NCI-H774 (cell line): ENCODE measurements at regions not wholly inside any gene's neighbourhood (a gene's known extent, or its start where the extent isn't known, plus 50 kb on each side); places are given as distances from the start of the nearest gene placed in this dataset.
A peak's percentile ranks its signal among the peaks of the same experiment; 100 is the strongest.

Source experiments
- DNase-seq: peaks from one replicate; lab custom pipeline; 2025; lab: John Stamatoyannopoulos, UW

- no peak for DNase-seq
These were observed 667.2 kb downstream of the DCDC2C start for GRCh38 chr2:4370422-4371090.

- no peak for DNase-seq
These were observed 677.7 kb downstream of the DCDC2C start for GRCh38 chr2:4381049-4381448.

GRCh38 chr2:4381773-4382172 is 678.4 kb downstream of the DCDC2C start:
- DNase-seq, result no peak

- no peak for DNase-seq
These were observed 687.6 kb downstream of the DCDC2C start for GRCh38 chr2:4391013-4391412.

GRCh38 chr2:4404363-4404762 is 701.0 kb downstream of the DCDC2C start:
- no peak for DNase-seq

GRCh38 chr2:4408321-4408720 is 704.9 kb downstream of the DCDC2C start:
- DNase-seq, result no peak

GRCh38 chr2:4412637-4413187 is 709.3 kb downstream of the DCDC2C start:
- no peak for DNase-seq

- no peak for DNase-seq
These were observed 711.8 kb downstream of the DCDC2C start for GRCh38 chr2:4415171-4415570.

GRCh38 chr2:4415810-4416413 is 712.5 kb downstream of the DCDC2C start:
- DNase-seq, result no peak

- no peak for DNase-seq
These were observed 713.1 kb downstream of the DCDC2C start for GRCh38 chr2:4416431-4416830.

- no peak for DNase-seq
These were observed 714.4 kb downstream of the DCDC2C start for GRCh38 chr2:4417771-4418170.

- no peak for DNase-seq
These were observed 716.7 kb downstream of the DCDC2C start for GRCh38 chr2:4420032-4420431.

GRCh38 chr2:4424153-4424552 is 720.8 kb downstream of the DCDC2C start:
- no peak for DNase-seq

GRCh38 chr2:4427083-4427482 is 723.7 kb downstream of the DCDC2C start:
- peak; percentile 57 for DNase-seq

GRCh38 chr2:4445821-4446220 is 742.4 kb downstream of the DCDC2C start:
- no peak for DNase-seq

- DNase-seq, result no peak
These were observed 751.5 kb downstream of the DCDC2C start for GRCh38 chr2:4454907-4455306.

- DNase-seq, result no peak
These were observed 752.2 kb downstream of the DCDC2C start for GRCh38 chr2:4455486-4456155.

- DNase-seq, result no peak
These were observed 761.4 kb downstream of the DCDC2C start for GRCh38 chr2:4464634-4465266.

GRCh38 chr2:4465671-4466070 is 762.3 kb downstream of the DCDC2C start:
- no peak for DNase-seq

GRCh38 chr2:4475618-4476017 is 772.2 kb downstream of the DCDC2C start:
- DNase-seq, result no peak

- DNase-seq, result no peak
These were observed 779.7 kb downstream of the DCDC2C start for GRCh38 chr2:4483050-4483449.

- DNase-seq, result no peak
These were observed 783.6 kb downstream of the DCDC2C start for GRCh38 chr2:4486971-4487370.
